Adrenal gland (tissue), 5 donors: ENCODE measurements at regions not wholly inside any gene's neighbourhood (a gene's known extent, or its start where the extent isn't known, plus 50 kb on each side); places are given as distances from the start of the nearest gene placed in this dataset.

ENCODE experiments used
- POLR2A ChIP-seq, 2 donors: fragments of 450-650 bp; IDR thresholded peaks; one replicate each; pipeline ENCODE4 v1.6.1; 2017; ENCODE audit warnings: antibody characterized with exemption in 2 of 2, mild to moderate bottlenecking in 2 of 2, moderate library complexity in 1 of 2
- TF ChIP-seq, protein P1 (sequence below), 6 experiments: fragments of 450-650 bp in 4 of 6; fragments of 200-600 bp in 2 of 6; sonication (generic) in 1 of 6; IDR thresholded peaks; 1 replicate in 5 of 6; 2 replicates in 1 of 6; pipeline versions ENCODE4 v1.5.1 to v1.8.0; 2016 to 2021; ENCODE audit warnings: antibody characterized with exemption in 6 of 6, mild to moderate bottlenecking in 2 of 6, moderate library complexity in 1 of 6
- donor health status: DM: no; HTN: no; CAD: no.

GRCh38 chr21:16073586-16073985 lies 343.8 kb downstream of the USP25 start:
- TF ChIP-seq, protein P1, sequence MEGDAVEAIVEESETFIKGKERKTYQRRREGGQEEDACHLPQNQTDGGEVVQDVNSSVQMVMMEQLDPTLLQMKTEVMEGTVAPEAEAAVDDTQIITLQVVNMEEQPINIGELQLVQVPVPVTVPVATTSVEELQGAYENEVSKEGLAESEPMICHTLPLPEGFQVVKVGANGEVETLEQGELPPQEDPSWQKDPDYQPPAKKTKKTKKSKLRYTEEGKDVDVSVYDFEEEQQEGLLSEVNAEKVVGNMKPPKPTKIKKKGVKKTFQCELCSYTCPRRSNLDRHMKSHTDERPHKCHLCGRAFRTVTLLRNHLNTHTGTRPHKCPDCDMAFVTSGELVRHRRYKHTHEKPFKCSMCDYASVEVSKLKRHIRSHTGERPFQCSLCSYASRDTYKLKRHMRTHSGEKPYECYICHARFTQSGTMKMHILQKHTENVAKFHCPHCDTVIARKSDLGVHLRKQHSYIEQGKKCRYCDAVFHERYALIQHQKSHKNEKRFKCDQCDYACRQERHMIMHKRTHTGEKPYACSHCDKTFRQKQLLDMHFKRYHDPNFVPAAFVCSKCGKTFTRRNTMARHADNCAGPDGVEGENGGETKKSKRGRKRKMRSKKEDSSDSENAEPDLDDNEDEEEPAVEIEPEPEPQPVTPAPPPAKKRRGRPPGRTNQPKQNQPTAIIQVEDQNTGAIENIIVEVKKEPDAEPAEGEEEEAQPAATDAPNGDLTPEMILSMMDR (IDR thresholded peaks at IDR 0.05), result no peak
- TF ChIP-seq POLR2A (IDR thresholded peaks at IDR 0.05), result no peak
